H1 (cell line): ENCODE measurements at regions not wholly inside any gene's neighbourhood (a gene's known extent, or its start where the extent isn't known, plus 50 kb on each side); places are given as distances from the start of the nearest gene placed in this dataset.

ENCODE experiments used
- CTCF ChIA-PET: fragments of 300-600 bp; sonication (Branson Sonifier 250); formaldehyde crosslinking; loops from one replicate; lab custom pipeline; 2021; ENCODE audit not compliant: partially characterized antibody; lab: Charles Lee
- POLR2A ChIA-PET: fragments of 300-600 bp; sonication (Branson Sonifier 250); formaldehyde crosslinking; loops from one replicate; lab custom pipeline; 2021; ENCODE audit warnings: inconsistent platforms; ENCODE audit not compliant: partially characterized antibody; lab: Charles Lee
- DNase-seq, 2 experiments: peaks; one replicate each; pipeline versions ENCODE4 v3.0.0 to v3.0.0-alpha.2; 2010 to 2022; ENCODE audit warnings: low spot score in 2 of 2, low read depth in 1 of 2, mixed read lengths in 1 of 2
- FAIRE-seq: peaks from 2 replicates; lab custom pipeline; 2011; peaks lifted over from hg19 to GRCh38; lab: Jason Lieb, UNC
- H2AFZ ChIP-seq: 2 replicates; pipeline ENCODE4 v1.8.1; 2012; ENCODE audit warnings: low read length, inconsistent platforms
- H2AK5ac ChIP-seq: 2 replicates; pipeline ENCODE4 v1.6.1; 2013; ENCODE audit warnings: low read depth, low read length
- H2BK120ac ChIP-seq: replicated peaks from 2 replicates; pipeline ENCODE3; 2013; ENCODE audit warnings: low read depth, low read length, inconsistent platforms
- H2BK12ac ChIP-seq: 2 replicates; pipeline ENCODE4 v1.6.1; 2013; ENCODE audit warnings: low read depth, low read length
- H2BK15ac ChIP-seq: 2 replicates; pipeline ENCODE4 v1.6.1; 2013; ENCODE audit warnings: low read length
- H2BK20ac ChIP-seq: 2 replicates; pipeline ENCODE4 v1.6.1; 2013; ENCODE audit warnings: low read length
- H2BK5ac ChIP-seq: 2 replicates; pipeline ENCODE4 v1.6.1; 2013; ENCODE audit warnings: low read depth, low read length
- H3K14ac ChIP-seq: 2 replicates; pipeline ENCODE4 v1.6.1; 2013; ENCODE audit warnings: inconsistent platforms; ENCODE audit not compliant: insufficient read length
- H3K18ac ChIP-seq: 2 replicates; pipeline ENCODE4 v1.6.1; 2013; ENCODE audit warnings: low read length; ENCODE audit errors: extremely low read depth
- H3K23ac ChIP-seq: 2 replicates; pipeline ENCODE4 v1.6.1; 2013; ENCODE audit warnings: inconsistent platforms; ENCODE audit not compliant: insufficient read length
- H3K23me2 ChIP-seq: 2 replicates; pipeline ENCODE4 v1.6.1; 2013; ENCODE audit warnings: low read depth, low read length
- H3K27ac ChIP-seq: 2 replicates; pipeline ENCODE4 v1.6.1; 2011; ENCODE audit warnings: low read depth, low read length, inconsistent platforms
- H3K27me3 ChIP-seq, 4 experiments: replicated peaks in 1 of 4; 1 replicate in 1 of 4; 2 replicates in 3 of 4; pipeline versions ENCODE4 v1.6.1 to v1.8.1; 2011 to 2013; ENCODE audit warnings: low read length in 3 of 4, mild to moderate bottlenecking in 3 of 4, inconsistent platforms in 2 of 4, mixed read lengths in 2 of 4, moderate library complexity in 1 of 4; ENCODE audit not compliant: control insufficient read depth in 3 of 4, insufficient read depth in 3 of 4; ENCODE audit errors: extremely low read depth in 1 of 4
- H3K36me3 ChIP-seq, 4 experiments: 2 replicates each; pipeline versions ENCODE4 v1.6.1 to v1.8.1; 2011 to 2013; ENCODE audit warnings: mild to moderate bottlenecking in 4 of 4, low read length in 3 of 4, moderate library complexity in 2 of 4, control low read depth in 1 of 4, inconsistent platforms in 1 of 4; ENCODE audit not compliant: insufficient read depth in 4 of 4, control insufficient read depth in 2 of 4
- H3K4ac ChIP-seq: replicated peaks from 2 replicates; pipeline ENCODE3; 2013; ENCODE audit warnings: low read length, low read depth, mixed read lengths, inconsistent platforms; ENCODE audit not compliant: insufficient read length
- H3K4me1 ChIP-seq, 4 experiments: replicated peaks in 1 of 4; 1 replicate in 1 of 4; 2 replicates in 3 of 4; pipeline versions ENCODE4 v1.6.1 to v1.8.1; 2011 to 2013; ENCODE audit warnings: low read length in 3 of 4, inconsistent platforms in 2 of 4, mixed read lengths in 1 of 4; ENCODE audit not compliant: insufficient read depth in 4 of 4, control insufficient read depth in 3 of 4
- H3K4me2 ChIP-seq, 2 experiments: 2 replicates each; pipeline versions ENCODE4 v1.6.1 to v1.8.1; 2011 to 2013; ENCODE audit warnings: low read depth in 2 of 2, low read length in 2 of 2, control low read depth in 1 of 2, inconsistent platforms in 1 of 2, mild to moderate bottlenecking in 1 of 2; ENCODE audit not compliant: insufficient read depth in 1 of 2
- H3K4me3 ChIP-seq, 4 experiments: fragments of 200-600, 300-600 bp in 1 of 4; sonication (generic), shearing (Covaris generic), sonication (Bioruptor Twin) in 1 of 4; 2 replicates each; pipeline versions ENCODE4 v1.5.1 to v1.8.1; 2011 to 2016; ENCODE audit warnings: low read length in 4 of 4, low read depth in 3 of 4, control low read depth in 2 of 4, inconsistent platforms in 2 of 4, mild to moderate bottlenecking in 2 of 4, mixed read lengths in 1 of 4, moderate library complexity in 1 of 4; ENCODE audit not compliant: insufficient read depth in 2 of 4; ENCODE audit errors: extremely low read depth in 1 of 4
- H3K56ac ChIP-seq: replicated peaks from 2 replicates; pipeline ENCODE3; 2013; ENCODE audit warnings: low read depth, mild to moderate bottlenecking, mixed read lengths, low read length, inconsistent platforms; ENCODE audit not compliant: insufficient read length
- H3K79me1 ChIP-seq: 2 replicates; pipeline ENCODE4 v1.6.1; 2013; ENCODE audit warnings: low read depth, low read length, control low read depth
- H3K79me2 ChIP-seq, 2 experiments: 2 replicates each; pipeline versions ENCODE4 v1.6.1 to v1.8.1; 2012 to 2013; ENCODE audit warnings: low read length in 2 of 2, mild to moderate bottlenecking in 2 of 2, inconsistent platforms in 1 of 2; ENCODE audit not compliant: insufficient read depth in 2 of 2, control insufficient read depth in 1 of 2
- H3K9ac ChIP-seq, 4 experiments: replicated peaks in 1 of 4; 1 replicate in 1 of 4; 2 replicates in 3 of 4; pipeline versions ENCODE4 v1.6.1 to v1.8.1; 2011 to 2013; ENCODE audit warnings: low read depth in 3 of 4, low read length in 3 of 4, control low read depth in 2 of 4, mild to moderate bottlenecking in 2 of 4, moderate library complexity in 2 of 4, inconsistent platforms in 1 of 4; ENCODE audit errors: extremely low read depth in 1 of 4
- H3K9me3 ChIP-seq, 2 experiments: 2 replicates each; pipeline versions ENCODE4 v1.6.1 to v1.8.1; 2012 to 2013; ENCODE audit warnings: mild to moderate bottlenecking in 2 of 2, moderate library complexity in 2 of 2, control low read depth in 1 of 2, inconsistent platforms in 1 of 2, low read depth in 1 of 2, low read length in 1 of 2, mixed read lengths in 1 of 2; ENCODE audit not compliant: insufficient read depth in 2 of 2
- H4K20me1 ChIP-seq, 2 experiments: replicated peaks in 1 of 2; 2 replicates each; pipeline versions ENCODE3 to v1.8.1; 2011 to 2013; ENCODE audit warnings: inconsistent platforms in 2 of 2, low read length in 2 of 2, mild to moderate bottlenecking in 1 of 2; ENCODE audit not compliant: insufficient read depth in 2 of 2, control insufficient read depth in 1 of 2
- H4K5ac ChIP-seq: 2 replicates; pipeline ENCODE4 v1.6.1; 2013; ENCODE audit warnings: low read length, low read depth, mixed read lengths, inconsistent platforms; ENCODE audit not compliant: insufficient read length
- H4K8ac ChIP-seq: 2 replicates; pipeline ENCODE4 v1.8.0; 2013; ENCODE audit warnings: mild to moderate bottlenecking, moderate library complexity, low read length, inconsistent platforms; ENCODE audit not compliant: insufficient read depth; ENCODE audit errors: extremely low read depth
- H4K91ac ChIP-seq: replicated peaks from 2 replicates; pipeline ENCODE3; 2013; ENCODE audit warnings: low read length, mixed read lengths, inconsistent platforms; ENCODE audit not compliant: insufficient read length
- EP300 ChIP-seq, 2 experiments: IDR thresholded peaks; 1 replicate in 1 of 2; 2 replicates in 1 of 2; pipeline ENCODE4 v1.6.1; 2011 to 2012; ENCODE audit warnings: low read depth in 2 of 2, low read length in 2 of 2, mild to moderate bottlenecking in 2 of 2, borderline replicate concordance in 1 of 2, inconsistent platforms in 1 of 2, moderate library complexity in 1 of 2
- TEAD4 ChIP-seq: IDR thresholded peaks from 2 replicates; pipeline ENCODE4 v1.6.1; 2012; ENCODE audit warnings: low read depth, low read length, inconsistent platforms, mixed read lengths
- WGBS, 2 experiments: shearing (Covaris generic) in 1 of 2; methylation state at CpG; one replicate each; pipeline versions ENCODE4 v1.1.6 to v1.1.7; 2013 to 2015; ENCODE audit warnings: low lambda C conversion rate in 2 of 2, mixed read lengths in 2 of 2, inconsistent platforms in 1 of 2, low coverage in 1 of 2, missing lambda C conversion rate in 1 of 2; ENCODE audit not compliant: insufficient replicate concordance in 2 of 2, insufficient coverage in 1 of 2, insufficient read length in 1 of 2; ENCODE audit errors: extremely low coverage in 1 of 2, missing lambda C conversion rate in 1 of 2; 5-methylcytosine and 5-hydroxymethylcytosine counted together

GRCh38 chr6:71707059-71707458 is 179.3 kb upstream of the RIMS1 start:
- Histone ChIP-seq H2AFZ (no peak overlapping the region; the same call in 1 of the 2 replicates), H3K14ac (no peak overlapping the region), H3K56ac (no peak overlapping the region), H3K23ac (no peak overlapping the region), H3K79me2 (no peaks in the 10 kb centered on the region), H3K23me2 (no peaks in the 10 kb centered on the region), H2BK5ac (no peak overlapping the region), H3K4me2 (no peak overlapping the region), H4K91ac (no peak overlapping the region), H2BK12ac (no peak overlapping the region), H4K20me1 (no peaks in the 10 kb centered on the region), H3K9ac (no peak overlapping the region), H4K8ac (no peak overlapping the region), H3K4me1 (peaks cover 0 to 2% (median 0%) of the 10 kb centered on the region in 4 experiments; a peak in 1 of 7 replicates), H3K9me3 (no peaks in the 10 kb centered on the region), H3K36me3 (no peaks in the 10 kb centered on the region), H3K27me3 (no peaks in the 10 kb centered on the region), H2BK120ac (no peak overlapping the region), H4K5ac (no peak overlapping the region), H2BK20ac (no peak overlapping the region), H3K4ac (no peak overlapping the region), H2BK15ac (no peak overlapping the region), H3K79me1 (no peaks in the 10 kb centered on the region), H3K4me3 (no peak overlapping the region), H3K27ac (no peak overlapping the region), H2AK5ac (no peak overlapping the region), H3K18ac (no peak overlapping the region)
- ChIA-PET CTCF (interaction anchor here (1.2 kb wide), 1 partner anchor 10 kb away, joined by 4 read pairs; no protein-coding TSS in a partner anchor), POLR2A (no interaction called here)
- TF ChIP-seq EP300 (IDR thresholded peaks at IDR 0.05; ENCODE audit: borderline replicate concordance in 1 of 2, low read depth in 2 of 2, low read length in 2 of 2) (no peak), TEAD4 (0 out of 2 replicates have a peak, but pooled peaks have one; percentile 37)
- no peak for FAIRE-seq
- DNase-seq = no peak
- 81% methylated on average over 3 of the region's 3 CpGs; no CpG with 5 or more reads in 1 of the 2 experiments for WGBS, 2 experiments
